Body of pancreas (tissue), 4 donors: ENCODE measurements at regions not wholly inside any gene's neighbourhood (a gene's known extent, or its start where the extent isn't known, plus 50 kb on each side); places are given as distances from the start of the nearest gene placed in this dataset.

Experiments
- ATAC-seq: fragments of 150-250 bp; one replicate; pipeline ENCODE4 v1.9.1; 2016
- DNase-seq, 4 donors: peaks; one replicate each; pipeline ENCODE4 v3.0.0-alpha.2; 2019
- H3K27ac ChIP-seq, 4 donors: fragments of 200-600 bp; sonication (generic); 1 replicate in 3 of 4; 2 replicates in 1 of 4; pipeline versions ENCODE4 v1.5.1 to v1.6.1; 2016 to 2019; ENCODE audit warnings: mild to moderate bottlenecking in 1 of 4, mixed read lengths in 1 of 4, moderate library complexity in 1 of 4
- H3K27me3 ChIP-seq, 2 donors: fragments of 200-600 bp; sonication (generic); one replicate each; pipeline ENCODE4 v1.6.0; 2016; ENCODE audit warnings: mild to moderate bottlenecking in 1 of 2
- H3K36me3 ChIP-seq, 2 donors: fragments of 200-600 bp; sonication (generic); replicated peaks in 1 of 2; 2 replicates each; pipeline ENCODE4 v1.5.1; 2016; ENCODE audit warnings: low read depth in 2 of 2; ENCODE audit not compliant: insufficient read depth in 1 of 2
- H3K4me1 ChIP-seq: fragments of 200-600 bp; sonication (generic); one replicate; pipeline ENCODE4 v1.6.0; 2016
- H3K4me3 ChIP-seq, 2 donors: fragments of 200-600 bp; sonication (generic); 1 replicate in 1 of 2; 2 replicates in 1 of 2; pipeline ENCODE4 v1.5.1; 2016 to 2019
- H3K9me3 ChIP-seq, 3 donors: fragments of 200-600 bp; sonication (generic); 1 replicate in 2 of 3; 2 replicates in 1 of 3; pipeline ENCODE4 v1.5.1; 2016
- POLR2A ChIP-seq, 3 donors: fragments of 450-650 bp; IDR thresholded peaks; one replicate each; pipeline ENCODE4 v1.6.1; 2016; ENCODE audit warnings: antibody characterized with exemption in 3 of 3, mild to moderate bottlenecking in 2 of 3
- WGBS, 2 donors: methylation state at CpG; one replicate each; pipeline ENCODE4 v1.1.5; 2017; 5-methylcytosine and 5-hydroxymethylcytosine counted together
- intact Hi-C: fragments of 100-400 bp; cut with DNase I; formaldehyde crosslinking; loops from one replicate; pipeline ENCODE4 v1.15.1; 2023
- TF ChIP-seq, protein P1 (sequence below), 7 experiments: fragments of 450-650 bp in 4 of 7; fragments of 200-600 bp in 3 of 7; sonication (generic) in 3 of 7; IDR thresholded peaks; one replicate each; pipeline ENCODE4 v1.5.1; 2016 to 2019; ENCODE audit warnings: antibody characterized with exemption in 7 of 7

DNA sequence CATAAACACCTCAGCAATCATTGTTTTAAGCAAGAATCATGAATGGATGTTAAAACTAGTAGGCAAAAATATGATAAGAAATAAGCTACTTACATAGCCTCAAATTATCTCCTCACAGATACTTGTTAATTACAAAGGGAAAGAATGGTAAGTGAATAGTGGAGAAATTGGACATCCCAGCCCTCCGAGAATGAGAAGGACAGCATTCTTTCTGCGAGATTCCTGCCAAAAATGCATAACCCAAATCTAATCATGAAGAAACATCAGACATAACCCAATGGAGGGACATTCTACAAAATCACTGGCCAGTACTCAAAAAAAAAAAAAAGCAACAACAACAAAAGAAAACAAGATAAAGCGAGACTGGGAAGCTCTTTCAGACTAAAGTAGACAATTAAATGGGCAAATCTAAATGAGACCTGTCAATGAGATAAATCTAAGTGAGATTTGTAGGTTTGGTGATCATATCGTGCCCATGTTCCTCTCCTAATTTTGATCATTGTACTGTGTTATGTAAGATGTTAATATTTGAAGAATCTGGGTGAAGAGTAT lies 57.9 kb upstream of the GLI2 start:
- 61 to 66% methylated on average over 4 of the region's 4 CpGs for WGBS, 2 donors
- intact Hi-C loops, result no loop called here
- H3K27me3 ChIP-seq, result no peaks in the 10 kb centered on the region
- no peak overlapping the region for H3K27ac ChIP-seq
- no peak overlapping the region for H3K4me3 ChIP-seq
- DNase-seq (no peak), ATAC-seq (no peak)
- no peaks in the 10 kb centered on the region for H3K9me3 ChIP-seq
- peaks cover 3% of the 10 kb centered on the region for H3K4me1 ChIP-seq
- TF ChIP-seq POLR2A (IDR thresholded peaks at IDR 0.05), result no peak
- TF ChIP-seq, protein P1, sequence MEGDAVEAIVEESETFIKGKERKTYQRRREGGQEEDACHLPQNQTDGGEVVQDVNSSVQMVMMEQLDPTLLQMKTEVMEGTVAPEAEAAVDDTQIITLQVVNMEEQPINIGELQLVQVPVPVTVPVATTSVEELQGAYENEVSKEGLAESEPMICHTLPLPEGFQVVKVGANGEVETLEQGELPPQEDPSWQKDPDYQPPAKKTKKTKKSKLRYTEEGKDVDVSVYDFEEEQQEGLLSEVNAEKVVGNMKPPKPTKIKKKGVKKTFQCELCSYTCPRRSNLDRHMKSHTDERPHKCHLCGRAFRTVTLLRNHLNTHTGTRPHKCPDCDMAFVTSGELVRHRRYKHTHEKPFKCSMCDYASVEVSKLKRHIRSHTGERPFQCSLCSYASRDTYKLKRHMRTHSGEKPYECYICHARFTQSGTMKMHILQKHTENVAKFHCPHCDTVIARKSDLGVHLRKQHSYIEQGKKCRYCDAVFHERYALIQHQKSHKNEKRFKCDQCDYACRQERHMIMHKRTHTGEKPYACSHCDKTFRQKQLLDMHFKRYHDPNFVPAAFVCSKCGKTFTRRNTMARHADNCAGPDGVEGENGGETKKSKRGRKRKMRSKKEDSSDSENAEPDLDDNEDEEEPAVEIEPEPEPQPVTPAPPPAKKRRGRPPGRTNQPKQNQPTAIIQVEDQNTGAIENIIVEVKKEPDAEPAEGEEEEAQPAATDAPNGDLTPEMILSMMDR (IDR thresholded peaks at IDR 0.05), result no peak
- no peaks in the 10 kb centered on the region for H3K36me3 ChIP-seq

DNA sequence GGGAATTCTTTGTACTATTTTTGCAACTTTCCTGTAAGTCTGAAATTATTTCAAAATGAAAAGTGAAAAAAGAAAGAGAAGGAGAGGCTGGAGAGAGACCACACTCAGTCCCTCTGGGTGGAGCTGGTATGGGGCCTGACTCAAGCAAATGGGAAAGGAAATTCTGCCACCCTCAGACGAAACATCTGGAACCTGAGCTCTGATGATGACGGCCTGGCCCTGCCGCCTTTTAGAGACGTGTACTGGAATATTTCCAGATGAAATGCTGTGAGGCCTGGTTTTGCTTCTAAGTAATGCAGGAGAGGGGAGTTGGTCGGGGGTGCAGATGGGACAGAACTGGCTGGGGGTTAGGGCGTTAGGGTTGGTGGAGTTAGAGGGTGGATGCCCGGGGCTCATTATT lies 57.4 kb upstream of the GLI2 start:
- ATAC-seq, result no peak
- Histone ChIP-seq H3K9me3 (no peaks in the 10 kb centered on the region), H3K27me3 (no peaks in the 10 kb centered on the region), H3K4me1 (peaks cover 3% of the 10 kb centered on the region), H3K36me3 (no peaks in the 10 kb centered on the region), H3K4me3 (no peak overlapping the region), H3K27ac (no peak overlapping the region)
- 62 to 67% methylated on average over 6 to 7 of the region's 7 CpGs for WGBS, 2 donors
- no peak for DNase-seq
- TF ChIP-seq, protein P1 (IDR thresholded peaks at IDR 0.05), result no peak
- TF ChIP-seq POLR2A (IDR thresholded peaks at IDR 0.05), result no peak
- intact Hi-C loops, result no loop called here

DNA sequence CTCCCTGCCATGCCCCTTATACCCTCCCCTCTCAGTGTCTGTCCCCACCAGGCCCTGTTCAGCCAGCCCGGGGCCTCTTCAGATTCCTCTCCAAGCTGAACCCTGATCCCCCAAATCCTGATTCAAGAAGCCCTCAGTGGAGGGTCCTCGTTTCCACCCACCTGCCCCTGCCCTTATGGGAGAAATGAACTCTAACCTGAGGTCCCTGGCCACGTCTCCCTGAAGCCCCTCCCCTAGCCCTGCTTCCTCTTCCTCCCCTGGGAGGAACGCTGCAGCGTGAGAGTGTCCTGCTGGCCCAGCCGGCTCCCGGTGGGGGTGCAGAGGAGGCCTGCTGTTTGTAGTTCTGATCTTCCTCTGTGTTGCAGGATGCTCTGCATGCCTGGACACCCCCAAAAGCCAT lies 56.7 kb upstream of the GLI2 start:
- Histone ChIP-seq H3K4me1 (peaks cover 3% of the 10 kb centered on the region), H3K36me3 (no peaks in the 10 kb centered on the region), H3K27ac (no peak overlapping the region), H3K9me3 (no peaks in the 10 kb centered on the region), H3K27me3 (no peaks in the 10 kb centered on the region), H3K4me3 (no peak overlapping the region)
- TF ChIP-seq, protein P1 (IDR thresholded peaks at IDR 0.05), result no peak
- DNase-seq, result no peak
- no peak for ATAC-seq
- 71 to 72% methylated on average over 7 of the region's 7 CpGs for WGBS, 2 donors
- intact Hi-C loops, result no loop called here

DNA sequence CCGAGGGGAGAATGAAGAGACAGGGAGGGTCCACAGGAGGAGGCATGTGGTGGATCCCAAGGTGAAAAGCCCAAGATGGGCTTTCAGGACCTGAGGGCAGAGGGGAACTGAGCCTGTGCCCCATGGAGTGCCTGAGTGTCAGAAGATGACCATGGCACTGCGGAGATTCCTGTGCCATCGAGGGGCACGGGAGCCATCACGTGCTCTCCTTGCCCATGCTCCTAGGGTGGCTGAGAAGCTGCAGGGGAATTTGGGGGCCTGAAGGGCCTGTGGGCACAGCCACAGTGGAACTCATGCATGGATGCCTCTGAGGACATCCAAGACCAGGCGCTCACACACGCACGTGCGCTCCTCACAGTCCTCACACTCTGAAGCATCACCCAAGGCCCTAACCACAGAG lies 56.1 kb upstream of the GLI2 start:
- TF ChIP-seq, protein P1 (IDR thresholded peaks at IDR 0.05), result no peak
- TF ChIP-seq POLR2A (IDR thresholded peaks at IDR 0.05), result no peak
- no peak for DNase-seq
- WGBS, 2 donors, result 82 to 92% methylated on average over 6 to 9 of the region's 9 CpGs
- Histone ChIP-seq H3K4me1 (peaks cover 3% of the 10 kb centered on the region), H3K27me3 (no peaks in the 10 kb centered on the region), H3K9me3 (no peaks in the 10 kb centered on the region), H3K36me3 (no peaks in the 10 kb centered on the region), H3K4me3 (no peak overlapping the region), H3K27ac (no peak overlapping the region)
- intact Hi-C loops, result no loop called here
- ATAC-seq, result no peak

DNA sequence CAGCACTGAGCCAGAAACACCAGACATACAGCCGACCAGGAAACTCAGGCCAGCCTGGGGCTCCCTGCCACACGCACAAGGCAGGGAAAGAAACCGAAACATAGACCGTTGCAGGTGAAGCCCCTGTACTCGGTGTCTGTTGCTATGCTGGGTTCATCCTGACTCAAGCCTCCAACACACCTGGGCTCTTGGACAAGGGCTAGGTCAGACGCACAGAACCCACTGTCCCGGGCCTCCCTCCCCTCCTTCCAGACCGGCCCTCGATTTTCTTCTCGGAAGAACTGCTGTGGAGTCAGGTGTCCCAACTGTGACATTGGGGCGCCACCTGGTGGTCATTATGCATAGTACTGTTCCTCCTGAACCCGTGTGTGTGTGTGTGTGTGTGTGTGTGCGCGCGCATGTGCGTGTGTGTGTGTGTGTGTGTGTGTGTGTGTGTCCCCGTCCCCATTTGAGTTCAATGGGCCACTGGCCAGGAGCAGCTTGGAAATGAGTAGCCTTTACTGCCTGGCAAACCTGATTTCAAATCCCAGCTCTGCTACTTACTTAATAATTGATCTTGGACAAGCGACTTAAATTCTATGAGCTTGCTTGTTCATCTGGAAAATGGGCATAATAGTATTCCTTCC lies 55.4 kb upstream of the GLI2 start:
- TF ChIP-seq, protein P1 (IDR thresholded peaks at IDR 0.05), result peak; percentile 36 to 93 (median 82)
- TF ChIP-seq POLR2A (IDR thresholded peaks at IDR 0.05), result no peak
- intact Hi-C loops, result loop anchor here (10.0 kb wide), 1 partner anchor 165 kb away; no protein-coding TSS in a partner anchor
- WGBS, 2 donors, result 0 to 19% methylated on average over 1 to 13 of the region's 18 CpGs
- H3K4me3 ChIP-seq, result no peak overlapping the region
- DNase-seq (peak; percentile 86 to 92 (median 88)), ATAC-seq (peak; percentile 74)
- no peak overlapping the region for H3K27ac ChIP-seq
- H3K9me3 ChIP-seq, result no peaks in the 10 kb centered on the region
- H3K27me3 ChIP-seq, result no peaks in the 10 kb centered on the region
- H3K36me3 ChIP-seq, result no peaks in the 10 kb centered on the region
- H3K4me1 ChIP-seq, result peaks cover 3% of the 10 kb centered on the region
